ENCODE measurements at regions not wholly inside any gene's neighbourhood (a gene's known extent, or its start where the extent isn't known, plus 50 kb on each side); places are given as distances from the start of the nearest gene placed in this dataset.

- no peak for DNase-seq
These were observed 395.7 kb upstream of the MAP3K7 start for GRCh38 chr6:90982581-90982980.

GRCh38 chr6:90982051-90982450 is 395.2 kb upstream of the MAP3K7 start:
- DNase-seq = no peak

GRCh38 chr6:90978046-90978445 is 391.2 kb upstream of the MAP3K7 start:
- no peak for DNase-seq

GRCh38 chr6:90977513-90977912 is 390.6 kb upstream of the MAP3K7 start:
- no peak for DNase-seq

- no peak for DNase-seq
These were observed 389.5 kb upstream of the MAP3K7 start for GRCh38 chr6:90976341-90976740.

GRCh38 chr6:90975741-90976140 is 388.9 kb upstream of the MAP3K7 start:
- DNase-seq = no peak

- DNase-seq = no peak
These were observed 386.3 kb upstream of the MAP3K7 start for GRCh38 chr6:90973188-90973587.

GRCh38 chr6:90970672-90971071 is 383.8 kb upstream of the MAP3K7 start:
- no peak for DNase-seq

- no peak for DNase-seq
These were observed 380.6 kb upstream of the MAP3K7 start for GRCh38 chr6:90967471-90967870.

GRCh38 chr6:90960324-90960723 is 373.5 kb upstream of the MAP3K7 start:
- DNase-seq = no peak

- no peak for DNase-seq
These were observed 368.4 kb upstream of the MAP3K7 start for GRCh38 chr6:90955246-90955645.

- no peak for DNase-seq
These were observed 366.7 kb upstream of the MAP3K7 start for GRCh38 chr6:90953405-90954161.

- DNase-seq = no peak
These were observed 365.3 kb upstream of the MAP3K7 start for GRCh38 chr6:90952176-90952575.

GRCh38 chr6:90948540-90948939 is 361.7 kb upstream of the MAP3K7 start:
- no peak for DNase-seq

- no peak for DNase-seq
These were observed 360.6 kb upstream of the MAP3K7 start for GRCh38 chr6:90947184-90948064.

GRCh38 chr6:90941885-90942284 is 355.0 kb upstream of the MAP3K7 start:
- no peak for DNase-seq

- DNase-seq = peak in 1 of 2 donors; percentile 59
These were observed 354.1 kb upstream of the MAP3K7 start for GRCh38 chr6:90940812-90941481.

GRCh38 chr6:90939906-90940305 is 353.0 kb upstream of the MAP3K7 start:
- DNase-seq = no peak

- no peak for DNase-seq
These were observed 351.2 kb upstream of the MAP3K7 start for GRCh38 chr6:90938122-90938521.

GRCh38 chr6:90936286-90936685 is 349.4 kb upstream of the MAP3K7 start:
- DNase-seq = no peak

GRCh38 chr6:90934966-90935365 is 348.1 kb upstream of the MAP3K7 start:
- DNase-seq = no peak

GRCh38 chr6:90934081-90934480 is 347.2 kb upstream of the MAP3K7 start:
- DNase-seq = no peak

GRCh38 chr6:90932351-90932750 is 345.5 kb upstream of the MAP3K7 start:
- no peak for DNase-seq

- DNase-seq = no peak
These were observed 341.2 kb upstream of the MAP3K7 start for GRCh38 chr6:90928051-90928450.
